ENCODE measurements at regions not wholly inside any gene's neighbourhood (a gene's known extent, or its start where the extent isn't known, plus 50 kb on each side); places are given as distances from the start of the nearest gene placed in this dataset.

DNA sequence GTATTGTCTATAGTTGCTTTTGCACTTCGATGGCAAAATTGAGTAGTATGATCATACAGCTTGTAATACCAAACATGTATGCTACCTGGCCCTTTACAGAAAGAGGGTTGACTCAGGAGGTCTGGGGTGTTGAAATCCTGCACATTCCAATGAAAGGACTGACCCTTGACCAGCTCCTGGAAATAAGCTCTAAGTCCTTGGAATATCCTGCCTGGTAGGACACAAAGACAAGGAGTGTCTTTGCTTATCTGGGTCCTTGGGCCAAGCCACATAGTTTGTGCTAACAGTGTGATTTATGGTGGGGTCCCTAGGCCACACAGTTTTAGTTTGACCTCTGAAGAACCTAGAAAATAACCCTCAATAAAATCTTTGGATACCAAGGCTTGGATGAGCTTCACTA lies 89.3 kb upstream of the FTMT start:
- Histone ChIP-seq H3K27ac (ENCODE audit: low read length) (no peak overlapping the region), H3K27me3 (ENCODE audit: insufficient read depth, low read length) (no peaks in the 10 kb centered on the region), H3K9ac (ENCODE audit: low read depth, low read length) (no peak overlapping the region), H3K4me1 (ENCODE audit: insufficient read depth, low read length) (no peaks in the 10 kb centered on the region), H3K36me3 (ENCODE audit: insufficient read depth, low read depth, low read length) (no peaks in the 10 kb centered on the region), H3K9me3 (ENCODE audit: insufficient read depth, low read depth, low read length) (no peaks in the 10 kb centered on the region), H3K4me3 (ENCODE audit: low read length) (no peak overlapping the region)

DNA sequence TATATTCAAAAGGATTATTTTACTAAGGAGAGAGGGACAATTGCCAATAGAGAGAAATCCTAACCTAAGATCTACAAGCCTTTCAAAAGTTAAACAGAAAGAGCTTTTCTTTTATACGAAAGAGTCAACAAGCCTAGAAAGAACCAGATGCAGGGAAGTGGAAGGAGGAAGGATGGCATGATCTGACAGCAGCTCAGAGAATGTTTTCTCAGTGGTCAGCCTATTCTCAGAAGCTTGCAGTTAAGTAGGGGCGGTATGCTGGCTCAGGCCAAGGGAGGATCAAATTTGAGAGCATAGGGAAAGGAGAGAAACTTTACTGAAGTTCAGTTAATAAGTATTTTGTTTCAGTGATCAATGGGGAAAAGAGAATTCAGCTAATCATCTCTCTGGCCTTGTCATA lies 88.0 kb upstream of the FTMT start:
- no peak overlapping the region for H3K4me3 ChIP-seq (ENCODE audit: low read length)
- no peaks in the 10 kb centered on the region for H3K4me1 ChIP-seq (ENCODE audit: insufficient read depth, low read length)
- H3K9ac ChIP-seq (ENCODE audit: low read depth, low read length) = no peak overlapping the region
- no peak overlapping the region for H3K27ac ChIP-seq (ENCODE audit: low read length)
- H3K9me3 ChIP-seq (ENCODE audit: insufficient read depth, low read depth, low read length) = no peaks in the 10 kb centered on the region
- H3K27me3 ChIP-seq (ENCODE audit: insufficient read depth, low read length) = no peaks in the 10 kb centered on the region
- no peaks in the 10 kb centered on the region for H3K36me3 ChIP-seq (ENCODE audit: insufficient read depth, low read depth, low read length)

DNA sequence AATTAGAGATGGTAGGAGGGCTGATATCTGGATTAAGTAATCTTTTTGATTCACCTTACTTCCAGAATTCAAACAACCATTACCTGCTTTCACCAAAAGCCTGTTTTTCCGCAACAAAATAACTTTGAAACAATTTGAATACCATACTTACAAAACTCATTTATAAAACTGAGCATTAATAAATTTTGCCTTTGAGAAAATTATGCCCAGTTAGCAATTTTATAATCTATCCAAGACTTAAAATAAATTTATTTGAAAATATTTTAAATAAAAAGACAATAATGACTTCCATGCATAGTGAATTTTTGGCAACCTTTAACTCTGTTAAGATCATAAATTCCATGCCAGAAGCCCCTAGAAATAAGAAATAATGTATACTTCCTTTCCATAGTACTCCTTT lies 71.3 kb upstream of the FTMT start:
- H3K9me3 ChIP-seq (ENCODE audit: insufficient read depth, low read depth, low read length) = no peaks in the 10 kb centered on the region
- H3K27ac ChIP-seq (ENCODE audit: low read length) = no peak overlapping the region
- no peak overlapping the region for H3K4me3 ChIP-seq (ENCODE audit: low read length)
- no peaks in the 10 kb centered on the region for H3K36me3 ChIP-seq (ENCODE audit: insufficient read depth, low read depth, low read length)
- H3K9ac ChIP-seq (ENCODE audit: low read depth, low read length) = no peak overlapping the region
- no peaks in the 10 kb centered on the region for H3K4me1 ChIP-seq (ENCODE audit: insufficient read depth, low read length)
- no peaks in the 10 kb centered on the region for H3K27me3 ChIP-seq (ENCODE audit: insufficient read depth, low read length)

DNA sequence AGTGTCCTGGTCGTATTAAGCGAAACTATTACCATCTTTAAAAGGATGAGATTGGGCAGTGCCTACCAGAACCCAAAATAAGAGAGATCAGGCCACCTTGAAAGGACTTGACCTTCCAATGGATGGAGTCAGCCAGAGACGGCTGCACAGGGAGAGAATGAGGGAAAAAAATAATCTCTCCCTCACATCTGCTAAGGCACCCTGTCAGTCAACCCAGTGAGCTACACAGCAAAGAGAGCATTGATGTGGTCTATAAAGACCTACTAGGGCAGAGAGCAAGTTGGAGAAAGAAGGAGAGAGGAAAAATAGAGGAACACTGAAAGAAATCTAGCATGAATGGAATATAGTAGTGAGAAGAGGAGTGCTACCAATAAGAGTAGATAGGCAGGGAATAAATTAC lies 68.0 kb upstream of the FTMT start:
- H3K4me3 ChIP-seq (ENCODE audit: low read length) = no peak overlapping the region
- H3K27ac ChIP-seq (ENCODE audit: low read length) = no peak overlapping the region
- no peaks in the 10 kb centered on the region for H3K27me3 ChIP-seq (ENCODE audit: insufficient read depth, low read length)
- H3K9ac ChIP-seq (ENCODE audit: low read depth, low read length) = no peak overlapping the region
- H3K4me1 ChIP-seq (ENCODE audit: insufficient read depth, low read length) = no peaks in the 10 kb centered on the region
- no peaks in the 10 kb centered on the region for H3K9me3 ChIP-seq (ENCODE audit: insufficient read depth, low read depth, low read length)
- no peaks in the 10 kb centered on the region for H3K36me3 ChIP-seq (ENCODE audit: insufficient read depth, low read depth, low read length)

DNA sequence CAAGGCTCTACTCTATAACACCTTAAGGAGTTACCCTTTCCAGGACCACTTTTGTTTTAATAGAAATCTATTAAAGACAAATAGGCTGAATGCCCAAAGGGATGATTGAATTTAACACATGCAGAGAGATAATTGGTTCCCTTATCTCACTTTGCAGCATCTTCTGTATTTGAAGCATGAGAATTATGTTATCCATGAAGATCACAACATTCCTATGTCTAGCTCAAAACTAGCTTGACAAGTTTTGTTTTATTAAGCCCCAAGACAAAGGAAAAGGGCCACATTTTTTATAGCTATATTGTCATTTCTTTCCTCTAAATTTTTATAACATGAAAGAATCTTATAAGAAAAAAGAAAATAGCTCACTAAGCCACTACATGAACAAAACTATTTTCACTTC lies 57.9 kb upstream of the FTMT start:
- peaks cover 16% of the 10 kb centered on the region for H3K9me3 ChIP-seq (ENCODE audit: insufficient read depth, low read depth, low read length)
- no peaks in the 10 kb centered on the region for H3K36me3 ChIP-seq (ENCODE audit: insufficient read depth, low read depth, low read length)
- no peak overlapping the region for H3K27ac ChIP-seq (ENCODE audit: low read length)
- H3K9ac ChIP-seq (ENCODE audit: low read depth, low read length) = no peak overlapping the region
- peaks cover 3% of the 10 kb centered on the region; the same call in 1 of the 2 replicates for H3K4me1 ChIP-seq (ENCODE audit: insufficient read depth, low read length)
- H3K27me3 ChIP-seq (ENCODE audit: insufficient read depth, low read length) = no peaks in the 10 kb centered on the region
- H3K4me3 ChIP-seq (ENCODE audit: low read length) = no peak overlapping the region

DNA sequence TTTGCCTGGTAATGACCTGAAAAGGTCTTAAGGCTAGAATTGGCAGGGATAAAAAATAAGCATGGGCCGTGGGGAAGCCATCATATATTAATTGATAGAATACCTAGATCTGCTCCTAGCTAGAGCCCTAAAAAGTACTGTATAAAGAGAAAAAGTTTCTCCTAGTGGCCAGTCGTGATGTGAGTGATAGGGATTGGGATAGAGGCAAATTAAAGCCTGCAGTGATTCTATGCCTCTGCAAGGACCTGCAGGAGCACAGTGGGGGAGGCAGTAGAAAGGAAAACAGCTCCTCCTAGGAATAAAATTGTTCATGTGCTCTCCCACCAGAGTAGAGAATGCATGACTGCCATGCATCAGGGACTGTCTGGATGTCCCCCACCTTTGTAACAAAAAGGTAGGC lies 56.2 kb upstream of the FTMT start:
- Histone ChIP-seq H3K4me1 (ENCODE audit: insufficient read depth, low read length) (peaks cover 3% of the 10 kb centered on the region; the same call in 1 of the 2 replicates), H3K27me3 (ENCODE audit: insufficient read depth, low read length) (no peaks in the 10 kb centered on the region), H3K27ac (ENCODE audit: low read length) (no peak overlapping the region), H3K9me3 (ENCODE audit: insufficient read depth, low read depth, low read length) (peaks cover 2% of the 10 kb centered on the region; the same call in 1 of the 2 replicates), H3K9ac (ENCODE audit: low read depth, low read length) (no peak overlapping the region), H3K36me3 (ENCODE audit: insufficient read depth, low read depth, low read length) (no peaks in the 10 kb centered on the region), H3K4me3 (ENCODE audit: low read length) (no peak overlapping the region)

DNA sequence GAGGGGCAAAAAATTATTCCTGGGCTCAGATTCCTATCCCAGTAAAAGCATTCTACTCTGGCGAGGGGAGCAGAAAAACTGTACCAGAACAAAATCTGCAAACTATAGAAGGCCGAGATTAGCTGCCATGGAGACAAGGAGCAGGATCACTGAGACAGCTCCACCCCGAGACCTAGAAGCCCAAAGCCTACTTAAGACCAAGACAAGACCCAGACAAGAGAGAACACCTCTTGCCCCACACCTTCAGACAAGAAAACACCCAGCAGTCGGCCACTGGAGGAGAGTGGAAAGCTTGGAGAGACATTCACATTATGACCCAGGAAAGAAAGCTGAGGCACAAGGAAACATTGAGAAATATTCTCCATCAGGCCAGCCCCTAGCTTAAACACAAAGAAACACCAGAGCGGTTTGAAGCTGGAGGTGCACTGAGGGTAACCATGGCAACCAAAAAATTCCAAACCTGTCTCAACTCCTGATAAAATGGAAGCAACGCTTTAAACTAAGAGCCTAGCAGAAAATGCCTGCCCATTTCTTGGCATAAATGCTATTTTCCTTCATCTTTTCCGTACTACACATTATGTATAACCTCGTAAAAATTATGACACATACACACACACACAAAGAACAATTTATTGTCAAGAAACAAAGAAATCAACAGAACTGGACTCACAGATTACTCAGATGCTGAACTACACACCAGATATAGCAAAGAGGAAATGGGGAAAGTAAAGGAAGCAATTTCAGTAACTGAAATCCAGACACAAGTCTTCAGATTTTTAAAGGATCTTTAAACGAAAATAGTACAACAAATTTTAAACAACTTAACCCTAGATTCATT lies 53.8 kb upstream of the FTMT start:
- H3K4me1 ChIP-seq (ENCODE audit: insufficient read depth, low read length) = peaks cover 3% of the 10 kb centered on the region; the same call in 1 of the 2 replicates
- H3K4me3 ChIP-seq (ENCODE audit: low read length) = no peak overlapping the region
- no peak overlapping the region for H3K9ac ChIP-seq (ENCODE audit: low read depth, low read length)
- no peak overlapping the region for H3K27ac ChIP-seq (ENCODE audit: low read length)
- no peaks in the 10 kb centered on the region for H3K9me3 ChIP-seq (ENCODE audit: insufficient read depth, low read depth, low read length)
- no peaks in the 10 kb centered on the region for H3K36me3 ChIP-seq (ENCODE audit: insufficient read depth, low read depth, low read length)
- no peaks in the 10 kb centered on the region for H3K27me3 ChIP-seq (ENCODE audit: insufficient read depth, low read length)
